Lung (tissue), 11 donors: ENCODE measurements at regions not wholly inside any gene's neighbourhood (a gene's known extent, or its start where the extent isn't known, plus 50 kb on each side); places are given as distances from the start of the nearest gene placed in this dataset.
A peak's percentile ranks its signal among the peaks of the same experiment; 100 is the strongest.

ENCODE experiments used
- ATAC-seq: fragments of 200-7000 bp; cut with Tn5 transposase; one replicate; pipeline ENCODE4 v1.9.1; 2020; ENCODE audit warnings: moderate number of reproducible peaks; ENCODE audit not compliant: insufficient read depth, low FRiP score
- DNase-seq, 3 donors: peaks; one replicate each; pipeline ENCODE4 v3.0.0-alpha.2; 2013 to 2017
- H3K27ac ChIP-seq, 2 donors: one replicate each; pipeline ENCODE4 v1.5.1; 2013; ENCODE audit warnings: mild to moderate bottlenecking in 2 of 2, moderate library complexity in 2 of 2, control low read depth in 1 of 2, inconsistent platforms in 1 of 2, low read depth in 1 of 2, low read length in 1 of 2
- H3K27me3 ChIP-seq, 3 donors: one replicate each; pipeline ENCODE4 v1.5.1; 2013; ENCODE audit warnings: low read length in 2 of 3; ENCODE audit not compliant: control insufficient read depth in 3 of 3, insufficient read depth in 3 of 3
- H3K36me3 ChIP-seq, 4 donors: one replicate each; pipeline ENCODE4 v1.5.1; 2013; ENCODE audit warnings: low read length in 4 of 4, mild to moderate bottlenecking in 1 of 4, moderate library complexity in 1 of 4; ENCODE audit not compliant: control insufficient read depth in 4 of 4, insufficient read depth in 4 of 4
- H3K4me1 ChIP-seq, 5 donors: one replicate each; pipeline ENCODE4 v1.5.1; 2013; ENCODE audit warnings: low read length in 5 of 5, mild to moderate bottlenecking in 2 of 5, moderate library complexity in 1 of 5; ENCODE audit not compliant: control insufficient read depth in 5 of 5, insufficient read depth in 5 of 5
- H3K4me3 ChIP-seq: one replicate; pipeline ENCODE4 v1.5.1; 2013; ENCODE audit warnings: mild to moderate bottlenecking, control low read depth, moderate library complexity
- H3K9ac ChIP-seq, 2 donors: one replicate each; pipeline ENCODE4 v1.5.1; 2013; ENCODE audit warnings: low read length in 2 of 2, control low read depth in 1 of 2; ENCODE audit not compliant: insufficient read depth in 1 of 2
- H3K9me3 ChIP-seq, 4 donors: one replicate each; pipeline ENCODE4 v1.5.1; 2013; ENCODE audit warnings: low read length in 3 of 4, mild to moderate bottlenecking in 1 of 4, moderate library complexity in 1 of 4; ENCODE audit not compliant: control insufficient read depth in 4 of 4, insufficient read depth in 3 of 4
- CTCF ChIP-seq: IDR thresholded peaks from 2 replicates; pipeline ENCODE4 v1.5.1; 2012; ENCODE audit warnings: mild to moderate bottlenecking; ENCODE audit errors: control extremely low read depth, extremely low read depth
- WGBS, 2 donors: extraction: QIAGEN DNeasy Blood & Tissue Kit; methylation state at CpG; one replicate each; pipeline ENCODE4 v1.1.7; 2013; 5-methylcytosine and 5-hydroxymethylcytosine counted together
- donor health status: control.
- donor health status: control.
- donor health status: Bipolar disorder and iron deficiency.
- donor health status: healthy.
- donor health status: DM: yes; HTN: yes; CAD: no.

DNA sequence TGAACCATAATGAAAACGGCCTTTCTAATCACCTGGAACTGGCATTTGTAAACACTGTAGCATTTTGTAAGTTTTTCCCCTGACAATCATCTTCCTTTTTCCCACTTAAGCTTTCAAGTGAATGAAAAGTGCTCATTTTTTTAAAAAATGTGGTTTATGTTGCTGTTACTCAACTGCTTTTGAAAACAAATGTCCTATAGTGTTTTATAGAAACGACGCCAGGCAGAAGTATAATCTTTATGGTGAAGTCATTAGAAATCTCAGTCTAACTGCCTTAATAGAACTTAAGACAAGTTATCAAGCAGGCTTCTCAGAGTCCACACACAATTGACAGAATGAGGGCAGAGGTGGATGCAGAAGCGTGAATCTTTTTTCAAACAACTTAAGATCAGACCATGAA lies 442.3 kb downstream of the KLF12 start:
- Histone ChIP-seq H3K27ac (no peak overlapping the region), H3K27me3 (no peaks in the 10 kb centered on the region), H3K36me3 (peaks cover 0 to 17% (median 9%) of the 10 kb centered on the region in 4 donors), H3K9ac (no peak overlapping the region), H3K4me3 (no peak overlapping the region), H3K9me3 (peaks cover 0 to 2% (median 0%) of the 10 kb centered on the region in 4 donors), H3K4me1 (peaks cover 0 to 5% (median 0%) of the 10 kb centered on the region in 5 donors)
- TF ChIP-seq CTCF = no peak
- ATAC-seq (no peak), DNase-seq (peak in 1 of 3 donors; percentile 4)
- 75 to 78% methylated on average over 4 of the region's 4 CpGs for WGBS, 2 donors

GRCh38 chr13:73687929-73688328 lies 446.3 kb downstream of the KLF12 start:
- no peak overlapping the region for H3K4me3 ChIP-seq
- no peaks in the 10 kb centered on the region for H3K9me3 ChIP-seq
- peaks cover 0 to 3% (median 0%) of the 10 kb centered on the region in 4 donors for H3K36me3 ChIP-seq
- H3K4me1 ChIP-seq = peaks cover 0 to 5% (median 0%) of the 10 kb centered on the region in 5 donors
- no peaks in the 10 kb centered on the region for H3K27me3 ChIP-seq
- DNase-seq = no peak
- no peak for TF ChIP-seq CTCF
- no peak overlapping the region for H3K27ac ChIP-seq
- no peak for ATAC-seq
- no peak overlapping the region for H3K9ac ChIP-seq

DNA sequence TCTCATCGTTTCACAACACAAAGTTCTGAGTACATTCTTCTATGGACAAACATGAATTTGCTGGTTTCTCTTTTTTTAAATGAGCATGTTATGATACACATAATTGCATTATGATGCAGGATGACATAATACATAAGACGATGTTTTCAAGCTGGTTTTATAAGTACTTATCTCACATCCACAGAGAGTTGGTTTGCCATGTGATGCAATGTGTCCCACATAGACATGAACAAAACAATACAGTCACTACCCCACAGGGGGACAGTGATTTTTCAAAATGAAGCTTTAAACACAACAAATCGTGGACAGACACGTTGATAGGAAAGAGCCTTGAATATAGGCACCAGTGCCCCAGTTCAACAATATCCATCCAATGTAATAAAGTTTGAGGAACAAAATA lies 447.1 kb downstream of the KLF12 start:
- no peak for DNase-seq
- TF ChIP-seq CTCF = no peak
- Histone ChIP-seq H3K27ac (no peak overlapping the region), H3K4me3 (no peak overlapping the region), H3K27me3 (no peaks in the 10 kb centered on the region), H3K36me3 (no peaks in the 10 kb centered on the region), H3K4me1 (peaks cover 0 to 2% (median 0%) of the 10 kb centered on the region in 5 donors), H3K9me3 (no peaks in the 10 kb centered on the region), H3K9ac (no peak overlapping the region)
- 90 to 92% methylated on average over 4 of the region's 4 CpGs for WGBS, 2 donors
- ATAC-seq = no peak

DNA sequence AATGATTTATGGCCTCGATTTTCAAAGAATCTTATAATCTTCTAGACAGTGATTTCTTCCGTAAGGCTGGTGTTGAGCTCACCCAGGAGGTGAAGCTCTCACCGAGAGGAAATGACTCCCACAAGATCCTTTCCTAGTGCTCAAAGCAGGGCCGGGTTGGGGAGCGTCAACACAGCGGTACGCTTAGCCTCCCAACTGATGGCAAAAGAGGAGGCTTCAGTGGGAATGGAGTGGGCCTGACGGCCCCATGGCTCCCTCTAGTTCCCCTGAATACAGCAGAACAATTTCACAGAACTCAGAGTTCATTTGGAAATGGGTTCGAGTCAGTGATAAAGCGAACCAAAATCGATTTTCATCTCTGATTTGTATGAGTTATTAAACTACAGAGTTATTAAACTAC lies 449.5 kb downstream of the KLF12 start:
- no peak overlapping the region for H3K4me3 ChIP-seq
- no peak overlapping the region for H3K27ac ChIP-seq
- no peak for ATAC-seq
- H3K9me3 ChIP-seq = no peaks in the 10 kb centered on the region
- H3K4me1 ChIP-seq = no peaks in the 10 kb centered on the region
- H3K9ac ChIP-seq = no peak overlapping the region
- no peaks in the 10 kb centered on the region for H3K27me3 ChIP-seq
- no peak for TF ChIP-seq CTCF
- no peak for DNase-seq
- WGBS, 2 donors = 95 to 96% methylated on average over 11 of the region's 11 CpGs
- peaks cover 0 to 4% (median 0%) of the 10 kb centered on the region in 4 donors for H3K36me3 ChIP-seq
